GM23338 (cell line): ENCODE measurements at regions not wholly inside any gene's neighbourhood (a gene's known extent, or its start where the extent isn't known, plus 50 kb on each side); places are given as distances from the start of the nearest gene placed in this dataset.

Experiments used
- ATAC-seq: fragments of 200-7000 bp; cut with Tn5 transposase; 3 replicates; pipeline ENCODE4 v1.9.1; 2020
- DNase-seq: peaks from one replicate; pipeline ENCODE4 v3.0.0-alpha.2; 2015; ENCODE audit warnings: low spot score
- H2AFZ ChIP-seq: fragments of 200-600 bp; sonication (generic); 2 replicates; pipeline ENCODE4 v1.8.0; 2016; ENCODE audit warnings: antibody characterized with exemption, mild to moderate bottlenecking, moderate library complexity
- H3F3A ChIP-seq: fragments of 200-600 bp; sonication (generic); replicated peaks from 2 replicates; pipeline ENCODE4 v1.8.0; 2017; ENCODE audit warnings: antibody characterized with exemption, mixed run types, low read depth
- H3K27ac ChIP-seq: fragments of 200-600 bp; sonication (generic); 2 replicates; pipeline ENCODE4 v1.6.1; 2016; ENCODE audit warnings: low read depth
- H3K27me3 ChIP-seq: fragments of 200-600 bp; sonication (generic); 2 replicates; pipeline ENCODE4 v1.8.0; 2016; ENCODE audit warnings: mild to moderate bottlenecking, mixed run types, moderate library complexity; ENCODE audit not compliant: insufficient read depth
- H3K36me3 ChIP-seq: fragments of 200-600 bp; sonication (generic); 2 replicates; pipeline ENCODE4 v1.8.0; 2016; ENCODE audit warnings: mild to moderate bottlenecking; ENCODE audit not compliant: insufficient read depth
- H3K4me1 ChIP-seq: fragments of 200-600 bp; sonication (generic); 2 replicates; pipeline ENCODE4 v1.8.0; 2016; ENCODE audit warnings: mild to moderate bottlenecking, moderate library complexity; ENCODE audit not compliant: insufficient read depth
- H3K4me2 ChIP-seq: fragments of 200-600 bp; sonication (generic); 2 replicates; pipeline ENCODE4 v1.7.1; 2017; ENCODE audit warnings: mixed run types
- H3K4me3 ChIP-seq: fragments of 200-600 bp; sonication (generic); 2 replicates; pipeline ENCODE4 v1.6.1; 2016; ENCODE audit warnings: mixed run types
- H3K79me2 ChIP-seq: fragments of 200-600 bp; sonication (generic); replicated peaks from 2 replicates; pipeline ENCODE4 v1.8.0; 2017; ENCODE audit warnings: mild to moderate bottlenecking; ENCODE audit not compliant: insufficient read depth
- H3K9me2 ChIP-seq: fragments of 200-600 bp; sonication (generic); 2 replicates; pipeline ENCODE4 v1.8.0; 2017; ENCODE audit not compliant: insufficient read depth
- H4K20me1 ChIP-seq: fragments of 200-600 bp; sonication (generic); replicated peaks from 2 replicates; pipeline ENCODE4 v1.8.0; 2017; ENCODE audit warnings: mild to moderate bottlenecking; ENCODE audit not compliant: insufficient read depth
- H3K27ac Mint-ChIP-seq: 2 replicates; pipeline ENCODE4 v1.8.0; 2020; ENCODE audit warnings: inconsistent platforms, mild to moderate bottlenecking, moderate library complexity, mixed read lengths
- H3K27me3 Mint-ChIP-seq: 3 replicates; pipeline ENCODE4 v1.8.0; 2022; ENCODE audit warnings: low read depth, mild to moderate bottlenecking, moderate library complexity, mixed read lengths, inconsistent platforms; ENCODE audit not compliant: insufficient read depth, poor library complexity
- H3K36me3 Mint-ChIP-seq: 3 replicates; pipeline ENCODE4 v1.8.0; 2021; ENCODE audit warnings: low read depth, mild to moderate bottlenecking, inconsistent platforms, moderate library complexity, mixed read lengths
- H3K4me1 Mint-ChIP-seq: 3 replicates; pipeline ENCODE4 v1.8.0; 2020; ENCODE audit warnings: mild to moderate bottlenecking, inconsistent platforms, mixed read lengths
- H3K4me3 Mint-ChIP-seq: 3 replicates; pipeline ENCODE4 v1.8.0; 2021; ENCODE audit warnings: moderate library complexity, mild to moderate bottlenecking, inconsistent platforms, mixed read lengths
- H3K9me3 Mint-ChIP-seq: 3 replicates; pipeline ENCODE4 v1.8.0; 2020; ENCODE audit warnings: moderate library complexity, mild to moderate bottlenecking, inconsistent platforms, mixed read lengths
- ETS1 ChIP-seq: IDR thresholded peaks from 2 replicates; pipeline ENCODE4 v1.6.1; 2016; ENCODE audit warnings: antibody characterized with exemption
- EZH2 ChIP-seq: fragments of 200-600 bp; sonication (generic); IDR thresholded peaks from one replicate; pipeline ENCODE4 v1.8.0; 2017; ENCODE audit warnings: antibody characterized with exemption, mild to moderate bottlenecking, low read depth; ENCODE audit not compliant: unreplicated experiment
- JUNB ChIP-seq: IDR thresholded peaks from one replicate; pipeline ENCODE4 v1.6.1; 2016; ENCODE audit warnings: antibody characterized with exemption; ENCODE audit not compliant: unreplicated experiment
- ZNF331 ChIP-seq: fragments of 250-450 bp; sonication (Bioruptor Pico); IDR thresholded peaks from 2 replicates; pipeline ENCODE4 v1.5.0; 2020; ENCODE audit warnings: low read depth, mild to moderate bottlenecking, moderate library complexity
- TF ChIP-seq, protein P1 (sequence below): fragments of 250-450 bp; sonication (Bioruptor Pico); IDR thresholded peaks from 2 replicates; pipeline ENCODE4 v1.5.0; 2020; ENCODE audit warnings: mild to moderate bottlenecking, moderate library complexity
- TF ChIP-seq, protein P2 (sequence below), 2 experiments: fragments of 200-600 bp in 1 of 2; sonication (generic) in 1 of 2; conservative IDR thresholded peaks; 2 replicates each; pipeline versions ENCODE4 v1.5.1 to v1.6.1; 2016 to 2017; ENCODE audit warnings: antibody characterized with exemption in 2 of 2, low read depth in 2 of 2, mild to moderate bottlenecking in 2 of 2, moderate library complexity in 1 of 2

DNA sequence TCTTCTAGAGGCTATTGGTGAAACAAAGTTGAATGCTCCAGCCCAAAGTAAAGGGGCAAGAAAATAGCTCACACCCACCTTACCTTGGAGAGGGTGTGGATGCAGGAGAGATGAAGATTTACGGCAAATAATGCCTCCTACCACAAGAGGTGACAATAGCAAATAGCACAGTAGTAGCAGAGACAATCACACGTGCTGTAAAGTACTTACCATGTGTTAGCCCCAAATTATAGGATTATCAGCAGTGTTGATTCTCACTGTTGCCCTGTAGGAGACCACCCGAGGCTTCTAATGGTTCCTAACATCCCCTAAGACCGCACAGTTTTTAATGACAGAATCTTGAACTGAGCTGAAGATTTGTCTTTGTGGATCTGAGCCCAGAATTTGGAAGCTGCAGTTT, 94.8 kb upstream of the FOXA2 start:
- Histone ChIP-seq H3K4me1 (peaks cover 7% of the 10 kb centered on the region; the same call in 1 of the 2 replicates), H3K9me2 (no peaks in the 10 kb centered on the region), H4K20me1 (no peaks in the 10 kb centered on the region), H3K4me3 (no peak overlapping the region), H3K27me3 (no peaks in the 10 kb centered on the region), H3F3A (no peaks in the 10 kb centered on the region), H3K4me2 (no peak overlapping the region), H3K27ac (no peak overlapping the region), H3K36me3 (no peaks in the 10 kb centered on the region), H3K79me2 (no peaks in the 10 kb centered on the region), H2AFZ (no peak overlapping the region)
- TF ChIP-seq ZNF331 (CRISPR knock-in tag), result no peak
- no peak for TF ChIP-seq EZH2
- TF ChIP-seq ETS1, result no peak
- TF ChIP-seq JUNB, result no peak
- TF ChIP-seq, protein P1, sequence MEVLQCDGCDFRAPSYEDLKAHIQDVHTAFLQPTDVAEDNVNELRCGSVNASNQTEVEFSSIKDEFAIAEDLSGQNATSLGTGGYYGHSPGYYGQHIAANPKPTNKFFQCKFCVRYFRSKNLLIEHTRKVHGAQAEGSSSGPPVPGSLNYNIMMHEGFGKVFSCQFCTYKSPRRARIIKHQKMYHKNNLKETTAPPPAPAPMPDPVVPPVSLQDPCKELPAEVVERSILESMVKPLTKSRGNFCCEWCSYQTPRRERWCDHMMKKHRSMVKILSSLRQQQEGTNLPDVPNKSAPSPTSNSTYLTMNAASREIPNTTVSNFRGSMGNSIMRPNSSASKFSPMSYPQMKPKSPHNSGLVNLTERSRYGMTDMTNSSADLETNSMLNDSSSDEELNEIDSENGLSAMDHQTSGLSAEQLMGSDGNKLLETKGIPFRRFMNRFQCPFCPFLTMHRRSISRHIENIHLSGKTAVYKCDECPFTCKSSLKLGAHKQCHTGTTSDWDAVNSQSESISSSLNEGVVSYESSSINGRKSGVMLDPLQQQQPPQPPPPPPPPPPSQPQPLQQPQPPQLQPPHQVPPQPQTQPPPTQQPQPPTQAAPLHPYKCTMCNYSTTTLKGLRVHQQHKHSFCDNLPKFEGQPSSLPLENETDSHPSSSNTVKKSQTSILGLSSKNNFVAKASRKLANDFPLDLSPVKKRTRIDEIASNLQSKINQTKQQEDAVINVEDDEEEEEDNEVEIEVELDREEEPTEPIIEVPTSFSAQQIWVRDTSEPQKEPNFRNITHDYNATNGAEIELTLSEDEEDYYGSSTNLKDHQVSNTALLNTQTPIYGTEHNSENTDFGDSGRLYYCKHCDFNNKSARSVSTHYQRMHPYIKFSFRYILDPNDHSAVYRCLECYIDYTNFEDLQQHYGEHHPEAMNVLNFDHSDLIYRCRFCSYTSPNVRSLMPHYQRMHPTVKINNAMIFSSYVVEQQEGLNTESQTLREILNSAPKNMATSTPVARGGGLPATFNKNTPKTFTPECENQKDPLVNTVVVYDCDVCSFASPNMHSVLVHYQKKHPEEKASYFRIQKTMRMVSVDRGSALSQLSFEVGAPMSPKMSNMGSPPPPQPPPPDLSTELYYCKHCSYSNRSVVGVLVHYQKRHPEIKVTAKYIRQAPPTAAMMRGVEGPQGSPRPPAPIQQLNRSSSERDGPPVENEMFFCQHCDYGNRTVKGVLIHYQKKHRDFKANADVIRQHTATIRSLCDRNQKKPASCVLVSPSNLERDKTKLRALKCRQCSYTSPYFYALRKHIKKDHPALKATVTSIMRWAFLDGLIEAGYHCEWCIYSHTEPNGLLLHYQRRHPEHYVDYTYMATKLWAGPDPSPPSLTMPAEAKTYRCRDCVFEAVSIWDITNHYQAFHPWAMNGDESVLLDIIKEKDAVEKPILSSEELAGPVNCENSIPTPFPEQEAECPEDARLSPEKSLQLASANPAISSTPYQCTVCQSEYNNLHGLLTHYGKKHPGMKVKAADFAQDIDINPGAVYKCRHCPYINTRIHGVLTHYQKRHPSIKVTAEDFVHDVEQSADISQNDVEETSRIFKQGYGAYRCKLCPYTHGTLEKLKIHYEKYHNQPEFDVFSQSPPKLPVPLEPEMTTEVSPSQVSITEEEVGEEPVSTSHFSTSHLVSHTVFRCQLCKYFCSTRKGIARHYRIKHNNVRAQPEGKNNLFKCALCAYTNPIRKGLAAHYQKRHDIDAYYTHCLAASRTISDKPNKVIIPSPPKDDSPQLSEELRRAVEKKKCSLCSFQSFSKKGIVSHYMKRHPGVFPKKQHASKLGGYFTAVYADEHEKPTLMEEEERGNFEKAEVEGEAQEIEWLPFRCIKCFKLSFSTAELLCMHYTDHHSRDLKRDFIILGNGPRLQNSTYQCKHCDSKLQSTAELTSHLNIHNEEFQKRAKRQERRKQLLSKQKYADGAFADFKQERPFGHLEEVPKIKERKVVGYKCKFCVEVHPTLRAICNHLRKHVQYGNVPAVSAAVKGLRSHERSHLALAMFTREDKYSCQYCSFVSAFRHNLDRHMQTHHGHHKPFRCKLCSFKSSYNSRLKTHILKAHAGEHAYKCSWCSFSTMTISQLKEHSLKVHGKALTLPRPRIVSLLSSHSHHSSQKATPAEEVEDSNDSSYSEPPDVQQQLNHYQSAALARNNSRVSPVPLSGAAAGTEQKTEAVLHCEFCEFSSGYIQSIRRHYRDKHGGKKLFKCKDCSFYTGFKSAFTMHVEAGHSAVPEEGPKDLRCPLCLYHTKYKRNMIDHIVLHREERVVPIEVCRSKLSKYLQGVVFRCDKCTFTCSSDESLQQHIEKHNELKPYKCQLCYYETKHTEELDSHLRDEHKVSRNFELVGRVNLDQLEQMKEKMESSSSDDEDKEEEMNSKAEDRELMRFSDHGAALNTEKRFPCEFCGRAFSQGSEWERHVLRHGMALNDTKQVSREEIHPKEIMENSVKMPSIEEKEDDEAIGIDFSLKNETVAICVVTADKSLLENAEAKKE (CRISPR knock-in tag), result no peak
- TF ChIP-seq, protein P2, sequence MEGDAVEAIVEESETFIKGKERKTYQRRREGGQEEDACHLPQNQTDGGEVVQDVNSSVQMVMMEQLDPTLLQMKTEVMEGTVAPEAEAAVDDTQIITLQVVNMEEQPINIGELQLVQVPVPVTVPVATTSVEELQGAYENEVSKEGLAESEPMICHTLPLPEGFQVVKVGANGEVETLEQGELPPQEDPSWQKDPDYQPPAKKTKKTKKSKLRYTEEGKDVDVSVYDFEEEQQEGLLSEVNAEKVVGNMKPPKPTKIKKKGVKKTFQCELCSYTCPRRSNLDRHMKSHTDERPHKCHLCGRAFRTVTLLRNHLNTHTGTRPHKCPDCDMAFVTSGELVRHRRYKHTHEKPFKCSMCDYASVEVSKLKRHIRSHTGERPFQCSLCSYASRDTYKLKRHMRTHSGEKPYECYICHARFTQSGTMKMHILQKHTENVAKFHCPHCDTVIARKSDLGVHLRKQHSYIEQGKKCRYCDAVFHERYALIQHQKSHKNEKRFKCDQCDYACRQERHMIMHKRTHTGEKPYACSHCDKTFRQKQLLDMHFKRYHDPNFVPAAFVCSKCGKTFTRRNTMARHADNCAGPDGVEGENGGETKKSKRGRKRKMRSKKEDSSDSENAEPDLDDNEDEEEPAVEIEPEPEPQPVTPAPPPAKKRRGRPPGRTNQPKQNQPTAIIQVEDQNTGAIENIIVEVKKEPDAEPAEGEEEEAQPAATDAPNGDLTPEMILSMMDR (conservative IDR thresholded peaks at IDR 0.05; ENCODE audit: low read depth in 2 of 2), result no peak
- Mint-ChIP-seq H3K27me3 (peaks cover 7% of the 10 kb centered on the region), H3K4me1 (peaks cover 7% of the 10 kb centered on the region), H3K36me3 (no peaks in the 10 kb centered on the region), H3K4me3 (no peak overlapping the region), H3K27ac (no peak overlapping the region), H3K9me3 (peaks cover 6% of the 10 kb centered on the region)
- no peak for ATAC-seq
- no peak for DNase-seq
